Right lobe of liver (tissue), 6 donors: ENCODE measurements at regions not wholly inside any gene's neighbourhood (a gene's known extent, or its start where the extent isn't known, plus 50 kb on each side); places are given as distances from the start of the nearest gene placed in this dataset.
"Not testable (repeated sequence)": the region's sequence is repeated elsewhere in the genome, so short reads cannot be mapped to it uniquely, and the experiment has no call there.

ENCODE experiments used
- ATAC-seq, 4 donors: fragments of 200-7000 bp; cut with Tn5 transposase; one replicate each; pipeline ENCODE4 v1.9.1; 2020; ENCODE audit warnings: mild to moderate bottlenecking in 4 of 4, moderate library complexity in 4 of 4
- DNase-seq, 3 donors: peaks; one replicate each; pipeline ENCODE4 v3.0.0-alpha.2; 2020
- H3K27ac ChIP-seq, 3 donors: fragments of 200-600 bp; one replicate each; pipeline ENCODE4 v1.8.0; 2022
- H3K27me3 ChIP-seq, 2 donors: fragments of 200-600 bp; one replicate each; pipeline ENCODE4 v1.8.0; 2022
- H3K36me3 ChIP-seq, 4 donors: fragments of 200-600 bp; sonication (generic) in 1 of 4; one replicate each; pipeline versions ENCODE4 v1.5.1 to v1.8.0; 2017 to 2022; ENCODE audit warnings: control low read depth in 1 of 4
- H3K4me1 ChIP-seq, 4 donors: fragments of 200-600 bp; sonication (generic) in 1 of 4; one replicate each; pipeline versions ENCODE4 v1.5.1 to v1.8.0; 2017 to 2022; ENCODE audit warnings: control low read depth in 1 of 4
- H3K4me3 ChIP-seq, 3 donors: fragments of 200-600 bp; one replicate each; pipeline ENCODE4 v1.8.0; 2022
- H3K9me3 ChIP-seq, 4 donors: fragments of 200-600 bp; sonication (generic) in 1 of 4; one replicate each; pipeline versions ENCODE4 v1.5.1 to v1.8.0; 2017 to 2022; ENCODE audit warnings: control low read depth in 1 of 4
- CTCF ChIP-seq, 4 donors: fragments of 200-600 bp in 3 of 4; fragments of 450-650 bp in 1 of 4; IDR thresholded peaks; one replicate each; pipeline versions ENCODE4 v1.5.1 to v1.8.0; 2016 to 2022; ENCODE audit warnings: antibody characterized with exemption in 4 of 4, mild to moderate bottlenecking in 2 of 4
- POLR2A ChIP-seq: fragments of 450-650 bp; IDR thresholded peaks from one replicate; pipeline ENCODE4 v1.6.1; 2017; ENCODE audit warnings: antibody characterized with exemption, mild to moderate bottlenecking
- WGBS: methylation state at CpG from one replicate; pipeline ENCODE4 v1.1.6; 2018; ENCODE audit warnings: low coverage, low lambda C conversion rate; ENCODE audit not compliant: insufficient coverage; ENCODE audit errors: missing lambda C conversion rate; 5-methylcytosine and 5-hydroxymethylcytosine counted together
- intact Hi-C, 2 donors: fragments of 100-400 bp; cut with DNase I; formaldehyde crosslinking; loops; one replicate each; pipeline versions ENCODE4 v1.11.2 to v1.14.1; 2022
- donor health status: DM: no; HTN: yes; CAD: no.
- donor health status: DM: no; HTN: no; CAD: no.
- donor health status: DM: no; HTN: no; CAD: no.
- donor health status: DM: no; HTN: yes; CAD: no.
- donor health status: DM: no; HTN: yes; CAD: no.

GRCh38 chr17:20929334-20929733 lies 113.5 kb downstream of the USP22 start:
- TF ChIP-seq CTCF (IDR thresholded peaks at IDR 0.05) (no peak), POLR2A (no peak)

DNA sequence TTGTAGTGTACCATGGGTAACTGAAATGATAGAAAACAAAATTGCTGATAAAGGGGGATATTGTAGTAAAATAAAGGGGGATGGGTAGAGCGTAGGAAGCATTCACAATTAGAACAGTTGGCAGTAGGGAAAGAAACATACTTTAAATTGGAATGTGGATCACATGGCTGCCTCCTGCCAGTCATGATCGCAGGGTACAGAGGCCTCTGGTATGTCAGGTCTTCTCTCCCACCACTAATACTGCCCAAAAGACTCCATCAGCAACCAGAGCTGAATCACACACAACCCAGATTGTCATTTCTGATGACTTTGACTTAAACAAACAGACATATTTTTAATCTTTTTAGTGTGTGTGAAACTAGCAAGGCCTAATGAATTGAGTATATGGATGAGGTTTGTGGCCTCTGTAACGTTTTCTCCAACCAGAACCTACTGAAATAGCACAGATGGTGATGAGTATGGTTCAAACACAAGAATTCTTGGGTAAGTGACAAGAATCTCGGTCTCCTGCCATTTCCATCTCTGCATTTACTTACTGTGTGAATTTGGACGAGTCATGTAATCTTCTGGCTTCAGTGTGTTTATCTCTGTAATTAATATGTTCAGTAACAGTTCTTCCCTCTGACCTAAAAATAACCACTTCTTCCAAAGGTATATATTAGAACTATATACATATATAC lies 112.6 kb downstream of the USP22 start:
- TF ChIP-seq CTCF (IDR thresholded peaks at IDR 0.05) = no peak
- TF ChIP-seq POLR2A = no peak
- no peaks in the 10 kb centered on the region for H3K36me3 ChIP-seq
- no peaks in the 10 kb centered on the region for H3K27me3 ChIP-seq
- H3K9me3 ChIP-seq = no peaks in the 10 kb centered on the region
- no peak overlapping the region for H3K27ac ChIP-seq
- no peak overlapping the region for H3K4me3 ChIP-seq
- ATAC-seq (no peak), DNase-seq (no peak)
- peaks cover 0 to 2% (median 0%) of the 10 kb centered on the region in 4 donors for H3K4me1 ChIP-seq
- WGBS = 68% methylated on average over 5 of the region's 5 CpGs
- intact Hi-C loops = no loop called here

More at GRCh38 chr17:20929334-20929733, 113.5 kb downstream of the USP22 start:
- intact Hi-C loops = no loop called here
- no peaks in the 10 kb centered on the region for H3K36me3 ChIP-seq
- no peaks in the 10 kb centered on the region for H3K4me1 ChIP-seq
- 64% methylated on average over 5 of the region's 5 CpGs for WGBS
- no peak for DNase-seq
- H3K9me3 ChIP-seq = no peaks in the 10 kb centered on the region
- H3K27ac ChIP-seq = no peak overlapping the region
- ATAC-seq = no peak
- H3K27me3 ChIP-seq = no peaks in the 10 kb centered on the region
- no peak overlapping the region for H3K4me3 ChIP-seq

DNA sequence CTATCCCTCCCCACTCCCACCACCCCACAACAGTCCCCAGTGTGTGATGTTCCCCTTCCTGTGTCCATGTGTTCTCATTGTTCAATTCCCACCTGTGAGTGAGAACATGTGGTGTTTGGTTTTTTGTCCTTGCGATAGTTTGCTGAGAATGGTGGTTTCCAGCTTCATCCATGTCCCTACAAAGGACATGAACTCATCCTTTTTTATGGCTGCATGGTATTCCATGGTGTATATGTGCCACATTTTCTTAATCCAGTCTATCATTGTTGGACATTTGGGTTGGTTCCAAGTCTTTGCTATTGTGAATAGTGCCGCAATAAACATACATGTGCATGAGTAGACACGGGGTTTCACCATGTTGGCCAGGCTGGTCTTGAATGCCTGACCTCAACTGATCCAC lies 109.8 kb downstream of the USP22 start:
- H3K4me1 ChIP-seq, H3K9me3 ChIP-seq, H3K4me3 ChIP-seq, ATAC-seq, H3K36me3 ChIP-seq, intact Hi-C loops, DNase-seq, H3K27ac ChIP-seq, H3K27me3 ChIP-seq: not testable (repeated sequence)
- WGBS = 100% methylated on average over 1 of the region's 3 CpGs

DNA sequence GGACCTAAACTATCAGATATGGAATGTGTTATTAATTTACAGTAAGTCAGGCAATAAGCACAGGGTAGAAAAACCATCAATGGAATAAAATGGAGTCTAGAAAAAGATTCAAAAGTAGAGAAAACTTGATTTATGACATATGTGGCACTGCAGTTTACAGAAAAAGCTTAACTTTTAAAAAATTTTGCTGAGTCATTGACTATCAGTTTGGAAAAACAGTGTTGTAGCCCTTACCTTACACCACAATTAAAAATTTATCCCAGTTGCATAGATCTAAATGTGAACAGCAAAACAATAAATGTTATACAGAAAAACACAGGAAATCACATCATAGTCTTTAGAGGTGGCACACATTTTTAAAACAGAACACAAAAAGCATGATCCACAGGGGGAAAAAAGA lies 108.5 kb downstream of the USP22 start:
- intact Hi-C loops = no loop called here
- ATAC-seq (no peak), DNase-seq (no peak)
- Histone ChIP-seq H3K27me3 (no peaks in the 10 kb centered on the region), H3K27ac (no peak overlapping the region), H3K4me1 (peaks cover 0 to 2% (median 0%) of the 10 kb centered on the region in 4 donors), H3K4me3 (no peak overlapping the region), H3K36me3 (no peaks in the 10 kb centered on the region), H3K9me3 (no peaks in the 10 kb centered on the region)
- TF ChIP-seq CTCF (IDR thresholded peaks at IDR 0.05) (no peak), POLR2A (no peak)

DNA sequence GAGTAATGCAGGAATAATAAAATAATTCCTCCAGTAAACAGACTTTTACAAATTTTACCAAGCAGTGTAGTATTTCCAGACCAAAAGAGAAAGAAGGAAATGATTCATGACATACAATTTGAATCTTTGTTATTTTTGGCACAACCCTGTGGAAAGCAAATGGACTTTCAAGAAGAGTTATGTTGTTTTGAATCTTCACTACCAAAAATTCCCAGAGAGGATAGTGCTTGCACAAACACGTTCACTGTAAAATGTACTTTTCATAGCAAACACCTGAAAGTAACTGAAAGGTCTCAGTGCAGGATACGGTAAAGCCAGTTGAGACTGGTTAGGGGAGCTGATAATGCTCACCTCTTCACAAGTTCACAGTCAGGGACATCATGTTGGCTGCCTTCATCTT lies 107.1 kb downstream of the USP22 start:
- intact Hi-C loops = no loop called here
- peak in 1 of 4 donors; percentile 76 for ATAC-seq
- WGBS = 6% methylated on average over 2 of the region's 2 CpGs
- H3K4me3 ChIP-seq = no peak overlapping the region
- no peaks in the 10 kb centered on the region for H3K27me3 ChIP-seq
- no peak overlapping the region for H3K27ac ChIP-seq
- no peak for TF ChIP-seq CTCF (IDR thresholded peaks at IDR 0.05)
- TF ChIP-seq POLR2A = no peak
- H3K4me1 ChIP-seq = peaks cover 0 to 2% (median 0%) of the 10 kb centered on the region in 4 donors
- no peaks in the 10 kb centered on the region for H3K9me3 ChIP-seq
- no peaks in the 10 kb centered on the region for H3K36me3 ChIP-seq
- DNase-seq = no peak
